Ovary (tissue), 7 donors: ENCODE measurements at regions not wholly inside any gene's neighbourhood (a gene's known extent, or its start where the extent isn't known, plus 50 kb on each side); places are given as distances from the start of the nearest gene placed in this dataset.

Experiments
- DNase-seq, 5 donors: peaks; one replicate each; pipeline ENCODE4 v3.0.0-alpha.2; 2019 to 2020
- H3K27ac ChIP-seq, 2 donors: fragments of 200-600 bp; one replicate each; pipeline versions ENCODE4 v1.5.1 to v1.8.0; 2019 to 2022
- H3K27me3 ChIP-seq: fragments of 200-600 bp; one replicate; pipeline ENCODE4 v1.8.0; 2022
- H3K36me3 ChIP-seq: fragments of 200-600 bp; sonication (generic); one replicate; pipeline ENCODE4 v1.5.1; 2019
- H3K4me1 ChIP-seq: one replicate; pipeline ENCODE4 v1.8.1; 2013; ENCODE audit warnings: mild to moderate bottlenecking, moderate library complexity; ENCODE audit not compliant: insufficient read depth
- H3K4me3 ChIP-seq: fragments of 200-600 bp; sonication (generic); one replicate; pipeline ENCODE4 v1.5.1; 2017
- H3K9me3 ChIP-seq, 2 donors: fragments of 200-600 bp in 1 of 2; sonication (generic) in 1 of 2; one replicate each; pipeline versions ENCODE4 v1.5.1 to v1.8.1; 2013 to 2019; ENCODE audit warnings: mild to moderate bottlenecking in 1 of 2, moderate library complexity in 1 of 2
- EP300 ChIP-seq: sonication (generic); formaldehyde crosslinking; IDR thresholded peaks from one replicate; pipeline ENCODE4 v1.6.1; 2017; ENCODE audit warnings: antibody characterized with exemption
- POLR2A ChIP-seq: fragments of 450-650 bp; IDR thresholded peaks from one replicate; pipeline ENCODE4 v1.6.1; 2017; ENCODE audit warnings: antibody characterized with exemption, mild to moderate bottlenecking, moderate library complexity
- WGBS, 3 donors: extraction: QIAGEN DNeasy Blood & Tissue Kit in 1 of 3; methylation state at CpG; one replicate each; pipeline versions ENCODE4 v1.1.5 to v1.1.7; 2013 to 2017; 5-methylcytosine and 5-hydroxymethylcytosine counted together
- intact Hi-C, 4 donors: fragments of 100-400 bp; cut with DNase I; formaldehyde crosslinking; loops; one replicate each; pipeline versions ENCODE4 v1.11.0 to v1.15.1; 2022 to 2023
- TF ChIP-seq, protein P1 (sequence below), 3 donors: fragments of 450-650 bp in 2 of 3; fragments of 200-600 bp in 1 of 3; IDR thresholded peaks; one replicate each; pipeline versions ENCODE4 v1.5.1 to v1.8.0; 2016 to 2022; ENCODE audit warnings: antibody characterized with exemption in 3 of 3, mild to moderate bottlenecking in 1 of 3
- donor health status: DM: no; HTN: no; CAD: no; lungs with moderate emphysema.
- donor health status: DM: no; HTN: no; CAD: no.
- donor health status: Bipolar disorder and iron deficiency.
- donor health status: DM: no; HTN: no; CAD: no.
- donor health status: DM: yes; HTN: yes; CAD: no.

DNA sequence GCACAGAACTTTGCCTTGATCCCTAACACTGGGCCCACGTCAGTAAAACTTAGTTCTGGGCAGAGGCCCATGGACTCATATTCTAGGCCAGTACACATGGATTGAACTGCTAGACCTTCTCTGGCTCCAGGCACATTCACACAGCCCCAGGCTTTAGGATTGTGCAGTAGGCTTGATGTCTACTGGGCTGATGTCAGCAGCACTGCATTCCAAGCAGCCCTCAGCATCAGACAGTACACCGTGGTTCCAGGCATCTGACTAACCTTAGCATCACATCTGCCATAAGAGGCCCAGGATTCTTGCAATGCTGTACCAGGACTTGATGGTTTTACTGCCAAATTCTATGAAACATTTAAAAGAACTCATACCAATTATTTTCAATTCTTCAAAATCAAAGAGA, 301.9 kb downstream of the CCER1 start:
- H3K9me3 ChIP-seq: no peaks in the 10 kb centered on the region
- H3K27me3 ChIP-seq: no peaks in the 10 kb centered on the region
- TF ChIP-seq, protein P1, sequence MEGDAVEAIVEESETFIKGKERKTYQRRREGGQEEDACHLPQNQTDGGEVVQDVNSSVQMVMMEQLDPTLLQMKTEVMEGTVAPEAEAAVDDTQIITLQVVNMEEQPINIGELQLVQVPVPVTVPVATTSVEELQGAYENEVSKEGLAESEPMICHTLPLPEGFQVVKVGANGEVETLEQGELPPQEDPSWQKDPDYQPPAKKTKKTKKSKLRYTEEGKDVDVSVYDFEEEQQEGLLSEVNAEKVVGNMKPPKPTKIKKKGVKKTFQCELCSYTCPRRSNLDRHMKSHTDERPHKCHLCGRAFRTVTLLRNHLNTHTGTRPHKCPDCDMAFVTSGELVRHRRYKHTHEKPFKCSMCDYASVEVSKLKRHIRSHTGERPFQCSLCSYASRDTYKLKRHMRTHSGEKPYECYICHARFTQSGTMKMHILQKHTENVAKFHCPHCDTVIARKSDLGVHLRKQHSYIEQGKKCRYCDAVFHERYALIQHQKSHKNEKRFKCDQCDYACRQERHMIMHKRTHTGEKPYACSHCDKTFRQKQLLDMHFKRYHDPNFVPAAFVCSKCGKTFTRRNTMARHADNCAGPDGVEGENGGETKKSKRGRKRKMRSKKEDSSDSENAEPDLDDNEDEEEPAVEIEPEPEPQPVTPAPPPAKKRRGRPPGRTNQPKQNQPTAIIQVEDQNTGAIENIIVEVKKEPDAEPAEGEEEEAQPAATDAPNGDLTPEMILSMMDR (IDR thresholded peaks at IDR 0.05): no peak
- no peak for TF ChIP-seq EP300
- TF ChIP-seq POLR2A: no peak
- H3K36me3 ChIP-seq: no peaks in the 10 kb centered on the region
- no peaks in the 10 kb centered on the region for H3K4me1 ChIP-seq
- no peak overlapping the region for H3K4me3 ChIP-seq
- WGBS, 3 donors: 50 to 61% (median 61%) methylated on average over 2 of the region's 2 CpGs
- intact Hi-C loops: no loop called here
- DNase-seq: no peak
- H3K27ac ChIP-seq: no peak overlapping the region

- intact Hi-C loops: no loop called here
- Histone ChIP-seq H3K36me3 (no peaks in the 10 kb centered on the region), H3K4me1 (no peaks in the 10 kb centered on the region), H3K9me3 (no peaks in the 10 kb centered on the region), H3K4me3 (no peak overlapping the region), H3K27me3 (no peaks in the 10 kb centered on the region), H3K27ac (no peak overlapping the region)
- DNase-seq: no peak
- no peak for TF ChIP-seq EP300
- TF ChIP-seq POLR2A: no peak
- TF ChIP-seq, protein P1 (IDR thresholded peaks at IDR 0.05): no peak
- 83 to 89% (median 83%) methylated on average over 2 of the region's 2 CpGs for WGBS, 3 donors
Observed at GRCh38 chr12:90652280-90652679, 302.7 kb downstream of the CCER1 start.

DNA sequence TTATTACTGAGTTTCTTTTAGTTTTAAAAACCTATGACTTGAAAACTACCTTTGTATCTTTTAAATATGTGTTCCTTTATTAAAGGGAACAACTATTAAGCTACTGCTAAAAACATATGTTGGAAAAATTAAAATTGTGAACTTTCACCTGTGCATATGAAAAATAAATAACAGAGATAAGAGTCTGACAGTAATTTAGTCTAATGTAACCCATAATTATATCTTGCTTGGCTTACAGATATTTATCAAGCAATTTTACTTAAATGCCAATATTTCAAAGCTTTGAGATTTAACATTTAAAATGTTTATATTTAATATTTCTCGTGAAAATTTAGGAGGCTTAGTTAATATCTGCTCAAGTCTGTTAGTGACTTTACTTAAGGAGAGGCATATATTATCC, 309.8 kb downstream of the CCER1 start:
- Histone ChIP-seq H3K9me3 (no peaks in the 10 kb centered on the region), H3K27me3 (no peaks in the 10 kb centered on the region), H3K4me3 (no peak overlapping the region), H3K4me1 (no peaks in the 10 kb centered on the region), H3K27ac (no peak overlapping the region), H3K36me3 (no peaks in the 10 kb centered on the region)
- no peak for DNase-seq
- intact Hi-C loops: no loop called here
- WGBS, 3 donors: 77 to 85% (median 79%) methylated on average over 1 of the region's 1 CpG
- TF ChIP-seq, protein P1 (IDR thresholded peaks at IDR 0.05): no peak
- TF ChIP-seq POLR2A (no peak), EP300 (no peak)

DNA sequence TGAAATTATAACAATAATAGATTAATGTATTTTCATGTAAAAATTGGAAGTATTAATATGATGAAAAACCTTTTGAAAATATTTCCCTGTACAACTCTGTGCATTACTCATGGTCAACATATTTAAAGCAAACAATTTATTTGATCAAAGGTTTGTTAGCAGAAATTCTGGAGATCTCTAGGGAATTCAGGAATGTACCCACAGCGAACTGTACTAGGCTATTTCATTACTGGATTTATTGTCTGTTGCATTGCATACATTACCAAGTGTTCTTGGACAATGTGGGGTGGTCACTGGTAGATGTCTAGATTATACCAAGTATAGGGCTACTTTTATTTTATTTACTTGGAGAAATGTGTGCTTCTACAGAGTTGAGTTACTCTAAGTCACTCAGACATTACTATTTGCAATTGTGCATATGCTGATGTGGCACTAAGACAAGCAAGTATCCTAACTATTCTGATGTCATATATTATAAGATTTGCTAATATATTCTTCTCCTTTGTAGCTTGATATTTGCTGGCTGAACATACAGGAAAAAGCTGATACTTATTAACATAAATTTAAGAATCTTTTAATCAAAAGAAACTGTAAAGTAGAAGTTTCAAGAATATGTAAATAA, 323.3 kb downstream of the CCER1 start:
- Histone ChIP-seq H3K27ac (no peak overlapping the region), H3K4me3 (no peak overlapping the region), H3K36me3 (no peaks in the 10 kb centered on the region), H3K9me3 (no peaks in the 10 kb centered on the region), H3K4me1 (no peaks in the 10 kb centered on the region), H3K27me3 (no peaks in the 10 kb centered on the region)
- intact Hi-C loops: no loop called here
- TF ChIP-seq, protein P1 (IDR thresholded peaks at IDR 0.05): no peak
- no peak for TF ChIP-seq POLR2A
- no peak for TF ChIP-seq EP300
- DNase-seq: no peak
- 0 to 45% (median 40%) methylated on average over 1 of the region's 1 CpG for WGBS, 3 donors
